ENCODE measurements at regions not wholly inside any gene's neighbourhood (a gene's known extent, or its start where the extent isn't known, plus 50 kb on each side); places are given as distances from the start of the nearest gene placed in this dataset.

- Mint-ChIP-seq H3K27me3 (no peaks in the 10 kb centered on the region), H3K9me3 (peaks cover 3% of the 10 kb centered on the region), H3K27ac (no peak overlapping the region), H3K4me3 (no peak overlapping the region), H3K36me3 (no peaks in the 10 kb centered on the region), H3K4me1 (ENCODE audit: unreplicated experiment) (no peaks in the 10 kb centered on the region)
- no peak for TF ChIP-seq CTCF (conservative IDR thresholded peaks at IDR 0.05)
- no peak for DNase-seq (ENCODE audit: extremely low spot score, unreplicated experiment)
These were observed 229.5 kb downstream of the IPO8 start for GRCh38 chr12:30466093-30466585.

- no peak for TF ChIP-seq CTCF (conservative IDR thresholded peaks at IDR 0.05)
- H3K4me3 Mint-ChIP-seq, result no peak overlapping the region
- H3K4me1 Mint-ChIP-seq (ENCODE audit: unreplicated experiment), result no peaks in the 10 kb centered on the region
- H3K27ac Mint-ChIP-seq, result no peak overlapping the region
- H3K27me3 Mint-ChIP-seq, result no peaks in the 10 kb centered on the region
- H3K36me3 Mint-ChIP-seq, result no peaks in the 10 kb centered on the region
- no peak for DNase-seq (ENCODE audit: extremely low spot score, unreplicated experiment)
- no peaks in the 10 kb centered on the region for H3K9me3 Mint-ChIP-seq
These were observed 232.0 kb downstream of the IPO8 start for GRCh38 chr12:30463636-30464035.

- no peaks in the 10 kb centered on the region for H3K36me3 Mint-ChIP-seq
- peaks cover 5% of the 10 kb centered on the region for H3K9me3 Mint-ChIP-seq
- no peaks in the 10 kb centered on the region for H3K4me1 Mint-ChIP-seq (ENCODE audit: unreplicated experiment)
- no peak overlapping the region for H3K27ac Mint-ChIP-seq
- H3K4me3 Mint-ChIP-seq, result no peak overlapping the region
- no peak for DNase-seq (ENCODE audit: extremely low spot score, unreplicated experiment)
- no peak for TF ChIP-seq CTCF (conservative IDR thresholded peaks at IDR 0.05)
- no peaks in the 10 kb centered on the region for H3K27me3 Mint-ChIP-seq
These were observed 233.4 kb downstream of the IPO8 start for GRCh38 chr12:30462249-30462648.

- Mint-ChIP-seq H3K9me3 (peaks cover 5% of the 10 kb centered on the region), H3K36me3 (no peaks in the 10 kb centered on the region), H3K4me3 (no peak overlapping the region), H3K27ac (no peak overlapping the region), H3K27me3 (no peaks in the 10 kb centered on the region), H3K4me1 (ENCODE audit: unreplicated experiment) (no peaks in the 10 kb centered on the region)
- no peak for TF ChIP-seq CTCF (conservative IDR thresholded peaks at IDR 0.05)
- DNase-seq (ENCODE audit: extremely low spot score, unreplicated experiment), result no peak
These were observed 234.5 kb downstream of the IPO8 start for GRCh38 chr12:30461026-30461615.

GRCh38 chr12:30458453-30458852 lies 237.2 kb downstream of the IPO8 start:
- no peak for TF ChIP-seq CTCF (conservative IDR thresholded peaks at IDR 0.05)

More at GRCh38 chr12:30458453-30458852, 237.2 kb downstream of the IPO8 start:
- H3K27ac Mint-ChIP-seq, result no peak overlapping the region
- H3K36me3 Mint-ChIP-seq, result no peaks in the 10 kb centered on the region
- no peaks in the 10 kb centered on the region for H3K4me1 Mint-ChIP-seq (ENCODE audit: unreplicated experiment)
- peaks cover 5% of the 10 kb centered on the region for H3K9me3 Mint-ChIP-seq
- H3K4me3 Mint-ChIP-seq, result no peak overlapping the region
- no peaks in the 10 kb centered on the region for H3K27me3 Mint-ChIP-seq
- no peak for DNase-seq (ENCODE audit: extremely low spot score, unreplicated experiment)
